ENCODE measurements at regions not wholly inside any gene's neighbourhood (a gene's known extent, or its start where the extent isn't known, plus 50 kb on each side); places are given as distances from the start of the nearest gene placed in this dataset.

- no peak for DNase-seq
Measured at GRCh38 chr21:24208562-24209260, 1398.6 kb downstream of the MRPL39 start.

- no peak for DNase-seq
Measured at GRCh38 chr21:24205319-24205718, 1402.0 kb downstream of the MRPL39 start.

GRCh38 chr21:24204641-24205040 is 1402.6 kb downstream of the MRPL39 start:
- DNase-seq, result no peak

GRCh38 chr21:24200052-24200451 is 1407.2 kb downstream of the MRPL39 start:
- DNase-seq, result no peak

- no peak for DNase-seq
Measured at GRCh38 chr21:24197923-24198322, 1409.4 kb downstream of the MRPL39 start.

GRCh38 chr21:24197132-24197643 is 1410.1 kb downstream of the MRPL39 start:
- DNase-seq, result no peak

- DNase-seq, result no peak
Measured at GRCh38 chr21:24188506-24188905, 1418.8 kb downstream of the MRPL39 start.

GRCh38 chr21:24183077-24183476 is 1424.2 kb downstream of the MRPL39 start:
- DNase-seq, result no peak

- DNase-seq, result no peak
Measured at GRCh38 chr21:24179110-24179509, 1428.2 kb downstream of the MRPL39 start.

- DNase-seq, result no peak
Measured at GRCh38 chr21:24175106-24175505, 1432.2 kb downstream of the MRPL39 start.

- DNase-seq, result no peak
Measured at GRCh38 chr21:24171736-24172135, 1435.5 kb downstream of the MRPL39 start.

- no peak for DNase-seq
Measured at GRCh38 chr21:24163539-24163938, 1443.7 kb downstream of the MRPL39 start.

- DNase-seq, result no peak
Measured at GRCh38 chr21:24160528-24160927, 1446.8 kb downstream of the MRPL39 start.

GRCh38 chr21:24153137-24153536 is 1454.1 kb downstream of the MRPL39 start:
- no peak for DNase-seq

GRCh38 chr21:24150753-24151152 is 1456.5 kb downstream of the MRPL39 start:
- DNase-seq, result no peak

- DNase-seq, result no peak
Measured at GRCh38 chr21:24148461-24148860, 1458.8 kb downstream of the MRPL39 start.

GRCh38 chr21:24147674-24148073 is 1459.6 kb downstream of the MRPL39 start:
- DNase-seq, result no peak

- DNase-seq, result no peak
Measured at GRCh38 chr21:24131056-24131455, 1476.2 kb downstream of the MRPL39 start.

GRCh38 chr21:24127651-24128050 is 1479.6 kb downstream of the MRPL39 start:
- DNase-seq, result no peak

GRCh38 chr21:24123785-24124184 is 1483.5 kb downstream of the MRPL39 start:
- DNase-seq, result no peak

GRCh38 chr21:24118738-24119459 is 1488.4 kb downstream of the MRPL39 start:
- DNase-seq, result no peak

- no peak for DNase-seq
Measured at GRCh38 chr21:24115141-24115540, 1492.1 kb downstream of the MRPL39 start.

- no peak for DNase-seq
Measured at GRCh38 chr21:24112020-24112419, 1495.3 kb downstream of the MRPL39 start.

- no peak for DNase-seq
Measured at GRCh38 chr21:24110846-24111245, 1496.4 kb downstream of the MRPL39 start.

All from right kidney (tissue), 1 donor.